ENCODE measurements at regions not wholly inside any gene's neighbourhood (a gene's known extent, or its start where the extent isn't known, plus 50 kb on each side); places are given as distances from the start of the nearest gene placed in this dataset.

DNA sequence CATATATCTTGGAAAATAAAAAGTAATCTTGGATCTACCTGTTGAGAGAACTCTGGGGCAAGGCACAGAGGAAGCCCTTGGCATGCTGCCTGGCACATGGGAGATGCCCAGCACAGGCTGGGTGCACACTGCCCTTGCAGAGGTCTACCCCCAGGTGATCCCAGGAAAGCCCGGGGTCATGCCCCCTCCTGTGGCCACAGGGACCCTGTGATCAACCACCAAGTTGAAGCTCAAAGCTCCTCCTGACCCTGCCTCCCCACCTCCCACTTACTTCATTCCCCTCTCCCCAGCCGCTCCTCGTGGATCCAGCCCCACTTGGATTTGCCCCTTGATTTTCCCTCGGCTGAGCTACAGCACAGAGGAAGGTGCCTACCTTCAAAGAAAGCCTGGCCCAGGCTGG, 62.7 kb upstream of the LARS2 start:
- Histone ChIP-seq H3K27ac (replicated peaks) (no peak overlapping the region), H3K27me3 (ENCODE audit: insufficient read depth, poor library complexity, severe bottlenecking) (no peaks in the 10 kb centered on the region), H3K4me3 (replicated peaks; ENCODE audit: insufficient read depth, low read length) (no peak overlapping the region)
- no peak for DNase-seq (ENCODE audit: low read depth in 1 of 2, low spot score in 1 of 2)
- TF ChIP-seq GABPA (IDR thresholded peaks at IDR 0.05; ENCODE audit: low read depth) (no peak), SPI1 (IDR thresholded peaks at IDR 0.05; ENCODE audit: borderline replicate concordance, low read depth) (no peak), POLR2AphosphoS5 (IDR thresholded peaks at IDR 0.05; ENCODE audit: low read depth) (no peak)
- TF ChIP-seq, protein P1, sequence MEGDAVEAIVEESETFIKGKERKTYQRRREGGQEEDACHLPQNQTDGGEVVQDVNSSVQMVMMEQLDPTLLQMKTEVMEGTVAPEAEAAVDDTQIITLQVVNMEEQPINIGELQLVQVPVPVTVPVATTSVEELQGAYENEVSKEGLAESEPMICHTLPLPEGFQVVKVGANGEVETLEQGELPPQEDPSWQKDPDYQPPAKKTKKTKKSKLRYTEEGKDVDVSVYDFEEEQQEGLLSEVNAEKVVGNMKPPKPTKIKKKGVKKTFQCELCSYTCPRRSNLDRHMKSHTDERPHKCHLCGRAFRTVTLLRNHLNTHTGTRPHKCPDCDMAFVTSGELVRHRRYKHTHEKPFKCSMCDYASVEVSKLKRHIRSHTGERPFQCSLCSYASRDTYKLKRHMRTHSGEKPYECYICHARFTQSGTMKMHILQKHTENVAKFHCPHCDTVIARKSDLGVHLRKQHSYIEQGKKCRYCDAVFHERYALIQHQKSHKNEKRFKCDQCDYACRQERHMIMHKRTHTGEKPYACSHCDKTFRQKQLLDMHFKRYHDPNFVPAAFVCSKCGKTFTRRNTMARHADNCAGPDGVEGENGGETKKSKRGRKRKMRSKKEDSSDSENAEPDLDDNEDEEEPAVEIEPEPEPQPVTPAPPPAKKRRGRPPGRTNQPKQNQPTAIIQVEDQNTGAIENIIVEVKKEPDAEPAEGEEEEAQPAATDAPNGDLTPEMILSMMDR (IDR thresholded peaks at IDR 0.05; ENCODE audit: insufficient read depth, low read length), result no peak
- TF ChIP-seq, protein P2, sequence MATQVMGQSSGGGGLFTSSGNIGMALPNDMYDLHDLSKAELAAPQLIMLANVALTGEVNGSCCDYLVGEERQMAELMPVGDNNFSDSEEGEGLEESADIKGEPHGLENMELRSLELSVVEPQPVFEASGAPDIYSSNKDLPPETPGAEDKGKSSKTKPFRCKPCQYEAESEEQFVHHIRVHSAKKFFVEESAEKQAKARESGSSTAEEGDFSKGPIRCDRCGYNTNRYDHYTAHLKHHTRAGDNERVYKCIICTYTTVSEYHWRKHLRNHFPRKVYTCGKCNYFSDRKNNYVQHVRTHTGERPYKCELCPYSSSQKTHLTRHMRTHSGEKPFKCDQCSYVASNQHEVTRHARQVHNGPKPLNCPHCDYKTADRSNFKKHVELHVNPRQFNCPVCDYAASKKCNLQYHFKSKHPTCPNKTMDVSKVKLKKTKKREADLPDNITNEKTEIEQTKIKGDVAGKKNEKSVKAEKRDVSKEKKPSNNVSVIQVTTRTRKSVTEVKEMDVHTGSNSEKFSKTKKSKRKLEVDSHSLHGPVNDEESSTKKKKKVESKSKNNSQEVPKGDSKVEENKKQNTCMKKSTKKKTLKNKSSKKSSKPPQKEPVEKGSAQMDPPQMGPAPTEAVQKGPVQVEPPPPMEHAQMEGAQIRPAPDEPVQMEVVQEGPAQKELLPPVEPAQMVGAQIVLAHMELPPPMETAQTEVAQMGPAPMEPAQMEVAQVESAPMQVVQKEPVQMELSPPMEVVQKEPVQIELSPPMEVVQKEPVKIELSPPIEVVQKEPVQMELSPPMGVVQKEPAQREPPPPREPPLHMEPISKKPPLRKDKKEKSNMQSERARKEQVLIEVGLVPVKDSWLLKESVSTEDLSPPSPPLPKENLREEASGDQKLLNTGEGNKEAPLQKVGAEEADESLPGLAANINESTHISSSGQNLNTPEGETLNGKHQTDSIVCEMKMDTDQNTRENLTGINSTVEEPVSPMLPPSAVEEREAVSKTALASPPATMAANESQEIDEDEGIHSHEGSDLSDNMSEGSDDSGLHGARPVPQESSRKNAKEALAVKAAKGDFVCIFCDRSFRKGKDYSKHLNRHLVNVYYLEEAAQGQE (IDR thresholded peaks at IDR 0.05; ENCODE audit: insufficient replicate concordance, low read depth), result no peak

DNA sequence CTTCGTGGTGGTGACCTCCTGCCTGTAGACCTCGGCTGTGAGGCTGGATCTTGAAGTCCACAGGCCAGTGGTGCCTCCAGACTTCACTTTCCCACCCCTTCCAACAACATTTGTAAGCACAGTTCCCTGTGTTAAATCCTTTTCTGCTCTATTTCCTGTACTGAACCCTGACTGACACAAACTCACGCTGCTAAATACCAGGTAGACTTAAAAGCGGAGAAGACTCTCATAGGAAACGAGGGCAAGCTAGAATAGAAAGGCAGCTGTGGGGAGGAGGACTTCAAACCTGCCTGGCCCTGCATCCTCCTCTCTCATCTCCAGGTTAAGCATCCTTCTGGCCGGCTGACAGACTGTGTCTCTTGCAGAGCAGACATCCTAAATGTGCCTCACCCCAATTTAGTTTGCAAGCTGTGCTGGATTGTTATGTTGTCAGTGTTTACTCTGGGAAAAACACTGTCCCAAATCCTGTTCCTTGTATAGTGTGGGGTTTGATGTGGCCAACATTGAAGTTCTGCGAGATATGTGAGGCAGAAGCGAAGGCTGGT, 58.5 kb upstream of the LARS2 start:
- H3K4me3 ChIP-seq (replicated peaks; ENCODE audit: insufficient read depth, low read length), result no peak overlapping the region
- no peak for DNase-seq (ENCODE audit: low read depth in 1 of 2, low spot score in 1 of 2)
- H3K27ac ChIP-seq (replicated peaks), result no peak overlapping the region
- no peak for TF ChIP-seq SPI1 (IDR thresholded peaks at IDR 0.05; ENCODE audit: borderline replicate concordance, low read depth)
- TF ChIP-seq POLR2AphosphoS5 (IDR thresholded peaks at IDR 0.05; ENCODE audit: low read depth), result no peak
- no peak for TF ChIP-seq GABPA (IDR thresholded peaks at IDR 0.05; ENCODE audit: low read depth)
- TF ChIP-seq, protein P2 (IDR thresholded peaks at IDR 0.05; ENCODE audit: insufficient replicate concordance, low read depth), result no peak
- TF ChIP-seq, protein P1 (IDR thresholded peaks at IDR 0.05; ENCODE audit: insufficient read depth, low read length), result no peak
- no peaks in the 10 kb centered on the region for H3K27me3 ChIP-seq (ENCODE audit: insufficient read depth, poor library complexity, severe bottlenecking)

DNA sequence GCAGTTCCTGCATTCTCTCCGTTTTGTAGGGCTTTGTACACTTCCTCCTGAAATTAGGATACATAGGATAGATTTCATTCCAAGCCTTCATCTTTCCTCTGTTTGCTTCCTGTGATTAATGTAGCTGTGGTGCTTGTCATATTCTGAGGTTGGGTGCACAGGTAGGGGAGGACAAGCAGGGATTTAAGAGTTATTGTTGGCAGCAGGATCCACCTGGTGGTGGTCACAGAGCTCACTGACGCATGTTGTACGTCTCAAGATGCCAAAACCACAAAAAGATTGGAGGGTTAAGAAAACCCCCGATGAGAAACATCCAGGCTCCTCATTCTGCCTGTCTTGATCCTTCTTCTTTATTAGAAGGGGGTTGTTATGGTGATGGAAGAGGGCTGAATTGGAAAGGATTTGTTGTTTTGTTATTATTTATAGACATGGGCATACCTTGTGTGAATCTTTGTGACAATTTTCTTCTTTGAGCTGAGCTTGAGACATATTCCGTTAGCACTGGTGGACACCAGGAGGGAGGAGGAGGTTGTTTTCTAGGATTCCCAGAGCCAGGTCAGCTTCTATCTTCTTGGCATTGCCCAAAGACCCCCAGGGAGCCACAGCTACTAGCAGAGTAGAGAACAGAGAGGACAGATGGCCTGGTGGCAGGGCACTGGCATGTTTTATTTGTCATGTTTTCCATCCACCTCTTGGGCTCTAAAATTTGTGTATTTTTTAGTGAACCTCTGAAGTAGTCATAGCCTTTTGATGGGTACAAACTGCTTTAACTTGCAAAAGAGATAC, 57.7 kb upstream of the LARS2 start:
- Histone ChIP-seq H3K27ac (replicated peaks) (no peak overlapping the region), H3K4me3 (replicated peaks; ENCODE audit: insufficient read depth, low read length) (no peak overlapping the region), H3K27me3 (ENCODE audit: insufficient read depth, poor library complexity, severe bottlenecking) (no peaks in the 10 kb centered on the region)
- no peak for DNase-seq (ENCODE audit: low read depth in 1 of 2, low spot score in 1 of 2)
- TF ChIP-seq GABPA (IDR thresholded peaks at IDR 0.05; ENCODE audit: low read depth), result no peak
- TF ChIP-seq POLR2AphosphoS5 (IDR thresholded peaks at IDR 0.05; ENCODE audit: low read depth), result no peak
- TF ChIP-seq, protein P1 (IDR thresholded peaks at IDR 0.05; ENCODE audit: insufficient read depth, low read length), result no peak
- TF ChIP-seq SPI1 (IDR thresholded peaks at IDR 0.05; ENCODE audit: borderline replicate concordance, low read depth), result no peak
- TF ChIP-seq, protein P2 (IDR thresholded peaks at IDR 0.05; ENCODE audit: insufficient replicate concordance, low read depth), result no peak
